Activated CD4-positive, alpha-beta T cell treated with anti-CD3 and anti-CD28 coated beads for 36 hours (primary cell): ENCODE measurements at regions not wholly inside any gene's neighbourhood (a gene's known extent, or its start where the extent isn't known, plus 50 kb on each side); places are given as distances from the start of the nearest gene placed in this dataset.
"Not testable (repeated sequence)": the region's sequence is repeated elsewhere in the genome, so short reads cannot be mapped to it uniquely, and the experiment has no call there.

Source experiments
- ATAC-seq: fragments of 200-7000 bp; cut with Tn5 transposase; one replicate; pipeline ENCODE4 v1.10.0; 2021; ENCODE audit warnings: mild to moderate bottlenecking, moderate library complexity
- CTCF ChIA-PET: fragments of 350-600 bp; sonication (Branson Sonifier 250); formaldehyde crosslinking; loops from one replicate; lab custom pipeline; 2021; ENCODE audit warnings: antibody characterized with exemption; lab: Charles Lee
- POLR2A ChIA-PET: fragments of 350-600 bp; sonication (Branson Sonifier 250); formaldehyde crosslinking; loops from one replicate; lab custom pipeline; 2021; ENCODE audit warnings: antibody characterized with exemption, inconsistent platforms; lab: Charles Lee
- DNase-seq: peaks from one replicate; pipeline ENCODE4 v3.0.0-alpha.2; 2020
- H3K27ac Mint-ChIP-seq: one replicate; pipeline ENCODE4 v1.8.0; 2021; ENCODE audit warnings: mixed read lengths
- H3K27me3 Mint-ChIP-seq: one replicate; pipeline ENCODE4 v1.8.0; 2021; ENCODE audit warnings: mixed read lengths
- H3K36me3 Mint-ChIP-seq: one replicate; pipeline ENCODE4 v1.8.0; 2021; ENCODE audit warnings: low read depth, mixed read lengths
- H3K4me1 Mint-ChIP-seq: one replicate; pipeline ENCODE4 v1.8.0; 2021; ENCODE audit warnings: mixed read lengths
- H3K4me3 Mint-ChIP-seq: one replicate; pipeline ENCODE4 v1.8.0; 2021; ENCODE audit warnings: mild to moderate bottlenecking, moderate library complexity, mixed read lengths
- H3K9me3 Mint-ChIP-seq: one replicate; pipeline ENCODE4 v1.8.0; 2021; ENCODE audit warnings: low read depth, mixed read lengths
- intact Hi-C, 2 experiments: fragments of 100-400 bp; cut with DNase I in 1 of 2; cut with micrococcal nuclease in 1 of 2; formaldehyde crosslinking; loops; one replicate each; pipeline versions ENCODE4 v1.14.2 to v1.15.1; 2022 to 2024; cut with DNase I, micrococcal nuclease

DNA sequence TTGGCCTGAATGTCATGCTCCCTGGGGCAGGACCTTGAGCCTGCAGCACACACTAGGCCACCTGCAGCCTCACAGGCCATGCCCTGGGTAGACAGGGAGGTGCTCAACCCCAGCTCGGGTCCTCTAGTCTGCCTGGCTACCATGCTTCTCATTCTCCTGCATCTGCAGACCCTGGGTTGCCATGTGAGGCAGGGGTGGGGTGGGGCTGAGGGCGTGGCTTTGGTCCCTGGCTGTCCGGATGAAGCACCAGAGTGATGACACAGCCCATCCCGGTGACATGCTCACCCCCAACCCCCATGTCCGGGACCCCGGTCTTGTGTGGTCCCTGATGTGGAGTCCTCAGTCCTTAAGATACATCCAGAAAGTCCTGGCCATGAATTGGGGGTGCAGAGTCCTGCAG is 521.8 kb downstream of the GOLGA6L6 start:
- H3K4me1 Mint-ChIP-seq, intact Hi-C loops, CTCF ChIA-PET, H3K36me3 Mint-ChIP-seq, H3K27ac Mint-ChIP-seq, ATAC-seq, DNase-seq, H3K4me3 Mint-ChIP-seq, H3K9me3 Mint-ChIP-seq, POLR2A ChIA-PET, H3K27me3 Mint-ChIP-seq: not testable (repeated sequence)

DNA sequence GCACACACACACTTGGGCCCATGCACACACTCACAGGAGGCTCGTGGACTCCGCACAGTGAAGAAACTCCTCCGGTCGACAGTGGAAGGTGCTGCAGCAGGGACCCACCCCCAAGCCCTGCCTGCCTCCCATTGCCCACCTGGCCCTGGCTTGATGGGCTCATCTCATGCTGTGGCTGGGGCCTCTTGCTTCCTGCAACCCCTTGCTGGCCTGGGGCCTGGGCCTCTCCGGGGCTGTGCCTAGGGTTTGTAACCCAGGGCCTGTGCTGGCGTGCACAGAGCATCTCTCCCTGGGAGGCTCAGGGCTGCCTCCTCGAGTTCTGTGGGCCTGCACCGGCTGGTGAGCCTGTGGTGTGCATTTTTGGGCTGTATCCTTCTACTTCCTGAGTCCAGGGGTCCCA is 524.0 kb downstream of the GOLGA6L6 start:
- intact Hi-C loops, DNase-seq, ATAC-seq, H3K27ac Mint-ChIP-seq, CTCF ChIA-PET, POLR2A ChIA-PET, H3K27me3 Mint-ChIP-seq, H3K4me3 Mint-ChIP-seq, H3K4me1 Mint-ChIP-seq, H3K36me3 Mint-ChIP-seq, H3K9me3 Mint-ChIP-seq: not testable (repeated sequence)

GRCh38 chr15:20016941-20017340 is 524.7 kb downstream of the GOLGA6L6 start:
- H3K27me3 Mint-ChIP-seq, POLR2A ChIA-PET, DNase-seq, H3K4me3 Mint-ChIP-seq, CTCF ChIA-PET, ATAC-seq, H3K9me3 Mint-ChIP-seq, H3K27ac Mint-ChIP-seq, intact Hi-C loops, H3K4me1 Mint-ChIP-seq, H3K36me3 Mint-ChIP-seq: not testable (repeated sequence)

DNA sequence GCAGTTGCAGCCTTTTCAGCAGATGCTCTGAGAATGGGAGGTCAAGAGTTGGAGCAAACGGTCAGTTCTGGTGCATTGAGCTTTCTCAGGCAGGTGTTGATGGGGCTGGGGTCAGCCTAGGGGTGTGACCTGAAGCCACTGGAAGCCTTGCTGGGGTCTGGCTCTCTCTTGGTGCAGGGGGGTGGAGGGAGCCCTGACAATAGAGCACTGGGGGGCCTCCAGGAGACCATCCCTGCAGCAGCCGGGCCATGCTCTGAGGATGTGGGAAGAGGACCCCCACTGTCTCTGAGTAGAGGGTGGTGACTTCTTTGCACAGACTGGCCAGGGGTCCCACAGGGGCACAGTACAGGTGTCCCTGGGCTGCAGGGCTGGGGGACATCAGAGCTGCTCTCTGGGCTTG is 528.8 kb downstream of the GOLGA6L6 start:
- intact Hi-C loops, DNase-seq, H3K27ac Mint-ChIP-seq, H3K9me3 Mint-ChIP-seq, ATAC-seq, H3K4me1 Mint-ChIP-seq, H3K4me3 Mint-ChIP-seq, H3K27me3 Mint-ChIP-seq, POLR2A ChIA-PET, CTCF ChIA-PET, H3K36me3 Mint-ChIP-seq: not testable (repeated sequence)

DNA sequence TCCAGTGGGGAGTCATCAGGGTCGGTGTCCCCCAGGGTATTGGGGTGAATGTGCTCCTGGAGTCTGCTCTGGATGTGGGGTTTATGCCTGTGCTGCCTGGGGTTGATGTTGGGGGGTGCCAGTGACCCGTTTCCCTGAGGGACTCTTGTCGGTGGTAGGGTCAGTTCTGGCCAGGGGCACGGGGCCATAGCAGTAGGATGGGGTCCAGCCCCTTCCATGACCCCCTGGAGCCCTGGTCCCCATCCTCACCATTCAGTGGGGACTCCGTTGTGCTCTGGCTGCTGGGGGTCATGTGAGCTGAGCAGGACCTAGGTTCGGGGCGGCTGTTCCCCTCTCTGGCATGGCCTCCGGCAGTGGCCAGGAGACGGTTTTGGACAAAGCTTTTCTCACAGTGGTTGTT is 530.8 kb downstream of the GOLGA6L6 start:
- POLR2A ChIA-PET, ATAC-seq, H3K27ac Mint-ChIP-seq: not testable (repeated sequence)

DNA sequence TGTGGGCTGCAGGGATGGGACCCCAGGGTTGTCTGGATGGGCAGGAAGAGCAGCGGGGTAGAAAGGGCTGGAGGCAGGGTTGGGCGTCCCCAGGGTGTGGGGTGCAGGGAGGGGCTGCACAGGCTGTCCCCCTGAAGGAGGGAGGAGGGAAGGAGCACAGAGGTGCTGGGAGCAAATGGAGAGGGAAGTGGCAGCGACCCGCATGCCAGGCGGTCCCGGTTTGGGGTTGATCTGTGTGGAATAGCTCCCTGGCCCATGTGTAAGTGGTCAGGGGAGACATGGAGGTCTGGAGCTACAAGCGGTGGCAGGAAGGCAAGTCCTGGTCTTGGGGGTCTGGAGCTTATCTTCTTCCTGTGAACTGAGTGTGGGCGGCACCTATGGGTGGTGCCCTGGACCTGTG is 532.0 kb downstream of the GOLGA6L6 start:
- H3K36me3 Mint-ChIP-seq, ATAC-seq, DNase-seq, H3K27me3 Mint-ChIP-seq, CTCF ChIA-PET, intact Hi-C loops, H3K4me3 Mint-ChIP-seq, POLR2A ChIA-PET, H3K4me1 Mint-ChIP-seq, H3K27ac Mint-ChIP-seq, H3K9me3 Mint-ChIP-seq: not testable (repeated sequence)

More for the DNA sequence above, 530.8 kb downstream of the GOLGA6L6 start:
- CTCF ChIA-PET, H3K27me3 Mint-ChIP-seq, H3K4me3 Mint-ChIP-seq, H3K36me3 Mint-ChIP-seq, intact Hi-C loops, DNase-seq, H3K9me3 Mint-ChIP-seq, H3K4me1 Mint-ChIP-seq: not testable (repeated sequence)

DNA sequence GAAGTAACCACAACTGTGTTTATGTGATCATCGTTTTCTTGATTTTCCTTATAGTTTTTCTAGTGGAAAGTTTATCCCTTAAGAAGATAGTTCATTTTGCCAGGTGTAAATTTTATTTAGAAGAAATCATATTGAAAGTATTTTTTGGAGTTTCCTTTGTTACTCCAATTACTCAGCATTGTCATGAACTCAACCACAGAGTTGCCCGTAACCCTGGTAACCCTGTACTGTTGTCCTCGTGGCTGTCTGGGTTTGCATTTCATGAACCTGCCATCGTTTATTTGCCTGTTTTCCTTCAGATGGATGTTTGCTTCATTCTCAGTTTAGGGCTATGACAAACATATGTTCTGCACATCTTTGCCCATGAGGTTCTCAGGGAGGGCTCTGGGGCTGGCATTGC is 534.3 kb downstream of the GOLGA6L6 start:
- DNase-seq: peak; percentile 10
- H3K9me3 Mint-ChIP-seq, intact Hi-C loops, H3K36me3 Mint-ChIP-seq, H3K4me3 Mint-ChIP-seq, POLR2A ChIA-PET, H3K4me1 Mint-ChIP-seq, ATAC-seq, H3K27me3 Mint-ChIP-seq, H3K27ac Mint-ChIP-seq, CTCF ChIA-PET: not testable (repeated sequence)

- H3K4me3 Mint-ChIP-seq, H3K27ac Mint-ChIP-seq, H3K27me3 Mint-ChIP-seq, CTCF ChIA-PET, intact Hi-C loops, H3K4me1 Mint-ChIP-seq, DNase-seq, H3K9me3 Mint-ChIP-seq, H3K36me3 Mint-ChIP-seq, POLR2A ChIA-PET, ATAC-seq: not testable (repeated sequence)
These were observed 538.1 kb downstream of the GOLGA6L6 start for GRCh38 chr15:20003471-20003870.

DNA sequence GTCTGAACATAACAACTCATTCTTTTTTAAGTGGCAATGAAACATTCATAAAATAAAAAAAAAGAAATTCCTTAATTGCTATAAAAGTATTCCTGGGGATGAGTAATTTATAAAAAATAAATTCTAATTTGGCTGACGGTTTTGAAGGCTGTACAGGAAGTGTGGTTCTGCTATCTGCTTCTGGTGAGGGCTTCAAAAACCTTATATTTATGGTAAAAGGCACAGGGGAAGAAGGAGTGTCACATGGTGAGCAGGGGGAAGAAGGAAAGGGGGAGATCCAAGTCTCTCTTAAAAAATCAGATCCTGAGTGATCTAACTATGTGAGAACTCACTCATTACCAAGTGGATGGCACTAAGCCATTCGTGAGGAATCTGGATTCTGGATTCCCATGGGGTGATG is 539.0 kb downstream of the GOLGA6L6 start:
- ATAC-seq, DNase-seq, CTCF ChIA-PET, H3K36me3 Mint-ChIP-seq, H3K9me3 Mint-ChIP-seq, H3K27me3 Mint-ChIP-seq, H3K4me3 Mint-ChIP-seq, intact Hi-C loops, H3K27ac Mint-ChIP-seq, H3K4me1 Mint-ChIP-seq, POLR2A ChIA-PET: not testable (repeated sequence)

- peak; percentile 7 for DNase-seq
- H3K9me3 Mint-ChIP-seq, H3K27me3 Mint-ChIP-seq, H3K27ac Mint-ChIP-seq, H3K4me3 Mint-ChIP-seq, CTCF ChIA-PET, POLR2A ChIA-PET, H3K4me1 Mint-ChIP-seq, H3K36me3 Mint-ChIP-seq, intact Hi-C loops, ATAC-seq: not testable (repeated sequence)
These were observed 544.9 kb downstream of the GOLGA6L6 start for GRCh38 chr15:19996574-19997194.

DNA sequence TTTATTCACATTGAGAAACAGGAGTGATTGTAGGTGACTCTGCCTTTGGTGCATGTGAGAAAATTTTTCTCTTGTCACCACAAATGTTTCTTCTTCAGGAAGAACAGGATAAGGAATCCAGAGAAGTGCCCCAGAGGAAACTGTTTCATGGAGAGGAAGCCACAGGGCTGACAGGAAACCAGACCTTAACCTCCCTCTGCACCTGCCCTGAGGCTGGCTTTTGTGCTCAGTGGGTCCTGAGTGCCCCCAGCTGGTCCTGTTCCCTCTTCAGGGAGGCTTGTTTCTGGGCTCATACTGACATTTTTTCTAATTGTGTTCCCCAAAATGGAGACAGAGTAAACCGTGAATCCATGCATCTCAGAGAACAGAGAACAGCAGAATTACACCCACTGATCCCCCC is 546.3 kb downstream of the GOLGA6L6 start:
- DNase-seq, H3K4me3 Mint-ChIP-seq, CTCF ChIA-PET, POLR2A ChIA-PET, ATAC-seq, H3K27ac Mint-ChIP-seq, H3K36me3 Mint-ChIP-seq, H3K27me3 Mint-ChIP-seq, H3K4me1 Mint-ChIP-seq, intact Hi-C loops: not testable (repeated sequence)
- H3K9me3 Mint-ChIP-seq: peaks cover 11% of the 10 kb centered on the region

GRCh38 chr15:19992428-19992827 is 549.2 kb downstream of the GOLGA6L6 start:
- CTCF ChIA-PET: no interaction called here
- DNase-seq: no peak
- intact Hi-C loops: no loop called here
- Mint-ChIP-seq H3K36me3 (no peaks in the 10 kb centered on the region), H3K27ac (no peak overlapping the region), H3K4me1 (no peaks in the 10 kb centered on the region), H3K9me3 (peaks cover 13% of the 10 kb centered on the region), H3K27me3 (no peaks in the 10 kb centered on the region), H3K4me3 (no peak overlapping the region)
- ATAC-seq: peak; percentile 47
- POLR2A ChIA-PET: no interaction called here
